ENCODE measurements at regions not wholly inside any gene's neighbourhood (a gene's known extent, or its start where the extent isn't known, plus 50 kb on each side); places are given as distances from the start of the nearest gene placed in this dataset.

DNA sequence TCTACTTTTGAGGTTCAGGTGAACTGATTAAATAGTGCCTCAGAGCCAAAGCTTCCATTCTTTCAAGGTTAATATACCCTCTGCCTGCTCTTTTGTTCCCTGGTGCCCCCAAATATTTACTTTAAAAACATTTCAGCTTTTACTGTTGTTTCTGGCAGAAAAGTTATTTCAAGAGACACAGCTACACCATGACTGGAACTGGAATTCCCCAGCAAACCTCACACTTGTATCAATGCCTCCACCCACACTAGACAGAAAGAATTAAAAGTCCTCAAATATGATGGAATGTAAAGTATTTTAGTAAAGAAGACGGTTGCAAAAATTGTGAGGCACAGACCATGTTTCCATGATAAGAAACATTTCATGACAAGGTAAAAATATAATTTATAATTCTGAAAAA is 720.2 kb upstream of the TYRP1 start:
- no peak overlapping the region for H3K4me3 ChIP-seq (ENCODE audit: low read depth, low read length)
- no peaks in the 10 kb centered on the region for H3K27me3 ChIP-seq (replicated peaks)
- no peak overlapping the region for H3K27ac ChIP-seq
- H3K36me3 ChIP-seq (replicated peaks), result no peaks in the 10 kb centered on the region
- DNase-seq, result no peak
- in situ Hi-C loops (cut with HindIII; ENCODE audit: low pct_ligation_motif_present, low sequenced_read_pairs), result no loop called here
- TF ChIP-seq, protein P1, sequence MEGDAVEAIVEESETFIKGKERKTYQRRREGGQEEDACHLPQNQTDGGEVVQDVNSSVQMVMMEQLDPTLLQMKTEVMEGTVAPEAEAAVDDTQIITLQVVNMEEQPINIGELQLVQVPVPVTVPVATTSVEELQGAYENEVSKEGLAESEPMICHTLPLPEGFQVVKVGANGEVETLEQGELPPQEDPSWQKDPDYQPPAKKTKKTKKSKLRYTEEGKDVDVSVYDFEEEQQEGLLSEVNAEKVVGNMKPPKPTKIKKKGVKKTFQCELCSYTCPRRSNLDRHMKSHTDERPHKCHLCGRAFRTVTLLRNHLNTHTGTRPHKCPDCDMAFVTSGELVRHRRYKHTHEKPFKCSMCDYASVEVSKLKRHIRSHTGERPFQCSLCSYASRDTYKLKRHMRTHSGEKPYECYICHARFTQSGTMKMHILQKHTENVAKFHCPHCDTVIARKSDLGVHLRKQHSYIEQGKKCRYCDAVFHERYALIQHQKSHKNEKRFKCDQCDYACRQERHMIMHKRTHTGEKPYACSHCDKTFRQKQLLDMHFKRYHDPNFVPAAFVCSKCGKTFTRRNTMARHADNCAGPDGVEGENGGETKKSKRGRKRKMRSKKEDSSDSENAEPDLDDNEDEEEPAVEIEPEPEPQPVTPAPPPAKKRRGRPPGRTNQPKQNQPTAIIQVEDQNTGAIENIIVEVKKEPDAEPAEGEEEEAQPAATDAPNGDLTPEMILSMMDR (IDR thresholded peaks at IDR 0.05; ENCODE audit: low read depth, low read length, missing control alignments), result no peak

DNA sequence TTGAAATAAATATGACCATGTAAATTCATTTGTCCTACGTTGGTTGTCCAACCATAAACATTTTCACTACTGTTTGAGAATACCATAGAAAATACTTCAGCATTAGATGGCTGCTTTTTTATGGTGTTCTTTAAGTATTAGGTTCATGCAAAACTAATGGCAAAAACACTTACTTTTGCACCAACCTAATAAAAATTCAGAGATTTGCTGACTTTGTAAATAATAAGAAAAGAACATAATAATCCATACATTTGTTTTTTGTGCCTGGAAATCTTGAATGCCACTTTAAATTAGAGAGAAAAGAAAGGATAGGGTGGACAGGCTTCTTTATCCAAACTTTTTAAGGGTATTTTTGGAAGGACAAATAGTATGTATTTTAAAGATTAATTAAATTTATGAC is 719.7 kb upstream of the TYRP1 start:
- H3K4me3 ChIP-seq (ENCODE audit: low read depth, low read length), result no peak overlapping the region
- no peaks in the 10 kb centered on the region for H3K27me3 ChIP-seq (replicated peaks)
- no peaks in the 10 kb centered on the region for H3K36me3 ChIP-seq (replicated peaks)
- no peak overlapping the region for H3K27ac ChIP-seq
- TF ChIP-seq, protein P1 (IDR thresholded peaks at IDR 0.05; ENCODE audit: low read depth, low read length, missing control alignments), result no peak
- in situ Hi-C loops (cut with HindIII; ENCODE audit: low pct_ligation_motif_present, low sequenced_read_pairs), result no loop called here
- DNase-seq, result no peak

DNA sequence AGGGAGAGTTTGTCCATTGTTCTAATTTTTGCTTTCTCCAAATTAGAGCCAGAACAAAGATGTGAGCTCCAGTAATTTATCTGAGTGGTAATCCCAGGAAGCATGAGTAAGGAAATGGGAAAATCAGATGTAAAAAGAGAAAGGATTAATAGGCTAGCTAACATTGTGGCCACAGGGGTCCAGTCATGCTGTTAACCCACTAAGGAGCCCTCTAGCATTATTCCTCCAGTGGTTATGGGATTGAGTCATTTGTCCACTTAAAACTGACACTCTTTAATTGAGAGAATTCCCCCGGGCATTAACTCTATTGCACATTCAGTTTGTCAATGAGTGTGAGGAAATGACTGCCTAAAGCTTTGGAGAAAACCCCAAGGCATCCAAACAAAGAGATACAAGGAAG is 700.3 kb upstream of the TYRP1 start:
- TF ChIP-seq, protein P1 (IDR thresholded peaks at IDR 0.05; ENCODE audit: low read depth, low read length, missing control alignments), result no peak
- no peak for DNase-seq
- in situ Hi-C loops (cut with HindIII; ENCODE audit: low pct_ligation_motif_present, low sequenced_read_pairs), result no loop called here
- Histone ChIP-seq H3K4me3 (ENCODE audit: low read depth, low read length) (no peak overlapping the region), H3K27me3 (replicated peaks) (no peaks in the 10 kb centered on the region), H3K36me3 (replicated peaks) (no peaks in the 10 kb centered on the region), H3K27ac (no peak overlapping the region)

DNA sequence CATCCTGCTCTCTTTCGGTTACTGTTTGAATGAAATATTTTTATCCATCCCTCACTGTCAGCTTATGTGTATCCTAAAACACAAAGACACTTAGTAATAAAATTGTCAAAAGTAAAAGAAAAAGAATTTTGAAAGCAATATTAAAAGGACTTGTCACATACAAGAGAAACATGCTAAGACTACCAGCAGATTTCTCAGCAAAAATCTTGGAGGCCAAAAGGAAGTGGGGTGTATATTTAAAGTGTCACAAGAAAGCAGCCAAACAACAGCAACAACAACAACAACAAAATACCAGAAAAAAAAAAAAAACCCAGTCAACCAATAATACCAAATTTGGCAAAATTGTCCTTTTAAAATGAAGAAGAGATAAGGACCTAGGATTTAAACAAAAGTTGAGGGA is 678.7 kb upstream of the TYRP1 start:
- H3K36me3 ChIP-seq (replicated peaks), result no peaks in the 10 kb centered on the region
- TF ChIP-seq, protein P1 (IDR thresholded peaks at IDR 0.05; ENCODE audit: low read depth, low read length, missing control alignments), result no peak
- in situ Hi-C loops (cut with HindIII; ENCODE audit: low pct_ligation_motif_present, low sequenced_read_pairs), result no loop called here
- no peaks in the 10 kb centered on the region for H3K27me3 ChIP-seq (replicated peaks)
- no peak overlapping the region for H3K4me3 ChIP-seq (ENCODE audit: low read depth, low read length)
- H3K27ac ChIP-seq, result no peak overlapping the region
- DNase-seq, result no peak

DNA sequence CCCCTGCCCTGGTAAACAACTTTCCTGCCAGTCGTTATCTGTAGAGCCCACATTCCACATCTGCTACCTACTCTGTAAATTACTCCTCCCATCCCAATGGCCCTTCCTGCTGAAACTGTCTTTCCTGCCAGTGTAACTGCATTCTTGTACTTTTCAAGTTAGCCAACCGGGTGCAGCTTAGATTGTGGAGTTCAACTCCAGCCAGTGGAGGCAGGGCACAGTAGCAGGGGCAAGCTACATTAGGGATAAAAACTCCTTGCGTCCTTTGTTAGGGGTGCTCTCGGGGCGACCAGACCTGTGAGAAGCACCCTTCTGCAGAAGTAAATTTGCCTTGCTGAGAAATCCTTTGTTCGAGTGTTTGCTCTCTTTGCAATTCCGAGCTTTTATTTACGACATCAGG is 639.0 kb upstream of the TYRP1 start:
- TF ChIP-seq, protein P1 (IDR thresholded peaks at IDR 0.05; ENCODE audit: low read depth, low read length, missing control alignments), result no peak
- DNase-seq, result no peak
- H3K4me3 ChIP-seq (ENCODE audit: low read depth, low read length), result no peak overlapping the region
- no peak overlapping the region for H3K27ac ChIP-seq
- H3K36me3 ChIP-seq (replicated peaks), result no peaks in the 10 kb centered on the region
- H3K27me3 ChIP-seq (replicated peaks), result no peaks in the 10 kb centered on the region
- in situ Hi-C loops (cut with HindIII; ENCODE audit: low pct_ligation_motif_present, low sequenced_read_pairs), result no loop called here

DNA sequence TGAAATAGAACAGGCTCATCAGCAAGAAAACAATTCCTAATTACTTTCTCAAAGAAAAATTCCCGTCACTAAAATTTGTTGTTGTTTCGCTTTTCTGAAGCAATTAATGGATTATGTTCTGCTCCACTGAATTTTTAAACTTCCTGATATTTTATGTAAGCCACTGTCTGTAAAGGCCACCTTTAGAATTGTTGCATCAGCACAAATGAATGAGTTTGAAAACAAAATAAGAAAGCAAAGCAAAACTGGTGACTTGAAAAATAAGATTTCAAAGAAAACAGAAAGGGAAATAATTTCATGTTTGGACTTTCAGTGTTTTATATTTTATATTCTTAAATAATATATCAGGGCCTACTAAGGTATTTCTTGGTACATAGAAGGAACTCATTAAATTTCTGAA is 636.3 kb upstream of the TYRP1 start:
- Histone ChIP-seq H3K36me3 (replicated peaks) (no peaks in the 10 kb centered on the region), H3K27me3 (replicated peaks) (no peaks in the 10 kb centered on the region), H3K4me3 (ENCODE audit: low read depth, low read length) (no peak overlapping the region), H3K27ac (no peak overlapping the region)
- TF ChIP-seq, protein P1 (IDR thresholded peaks at IDR 0.05; ENCODE audit: low read depth, low read length, missing control alignments), result no peak
- in situ Hi-C loops (cut with HindIII; ENCODE audit: low pct_ligation_motif_present, low sequenced_read_pairs), result no loop called here
- DNase-seq, result no peak
